IPS DF 4.7 (cell line): ENCODE measurements at regions not wholly inside any gene's neighbourhood (a gene's known extent, or its start where the extent isn't known, plus 50 kb on each side); places are given as distances from the start of the nearest gene placed in this dataset.

ENCODE experiments used
- DNase-seq: peaks from one replicate; pipeline ENCODE4 v3.0.0-alpha.2; 2013; ENCODE audit warnings: low spot score; ENCODE audit errors: extremely low read depth

DNA sequence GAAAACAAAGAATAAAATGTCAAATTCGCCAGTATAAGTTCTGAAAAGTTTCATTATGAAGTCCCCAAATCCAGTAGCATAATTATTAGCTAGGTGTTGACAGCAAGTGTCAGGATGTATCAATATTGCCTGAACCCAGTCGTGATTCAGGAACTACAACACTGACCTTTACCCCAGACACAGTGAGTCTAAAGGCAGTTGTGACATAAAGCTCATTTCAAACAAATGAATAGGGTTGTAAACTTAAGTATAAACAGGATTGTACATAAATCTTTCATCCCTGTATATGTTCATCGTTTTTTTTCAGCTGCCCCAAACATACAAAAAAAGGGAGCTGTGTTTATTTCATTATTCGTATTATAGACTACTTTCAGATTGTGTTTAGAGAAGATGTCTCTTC lies 385.7 kb downstream of the PLK2 start:
- DNase-seq: no peak

- DNase-seq: no peak
These were observed 386.6 kb downstream of the PLK2 start for GRCh38 chr5:58073243-58073642.

DNA sequence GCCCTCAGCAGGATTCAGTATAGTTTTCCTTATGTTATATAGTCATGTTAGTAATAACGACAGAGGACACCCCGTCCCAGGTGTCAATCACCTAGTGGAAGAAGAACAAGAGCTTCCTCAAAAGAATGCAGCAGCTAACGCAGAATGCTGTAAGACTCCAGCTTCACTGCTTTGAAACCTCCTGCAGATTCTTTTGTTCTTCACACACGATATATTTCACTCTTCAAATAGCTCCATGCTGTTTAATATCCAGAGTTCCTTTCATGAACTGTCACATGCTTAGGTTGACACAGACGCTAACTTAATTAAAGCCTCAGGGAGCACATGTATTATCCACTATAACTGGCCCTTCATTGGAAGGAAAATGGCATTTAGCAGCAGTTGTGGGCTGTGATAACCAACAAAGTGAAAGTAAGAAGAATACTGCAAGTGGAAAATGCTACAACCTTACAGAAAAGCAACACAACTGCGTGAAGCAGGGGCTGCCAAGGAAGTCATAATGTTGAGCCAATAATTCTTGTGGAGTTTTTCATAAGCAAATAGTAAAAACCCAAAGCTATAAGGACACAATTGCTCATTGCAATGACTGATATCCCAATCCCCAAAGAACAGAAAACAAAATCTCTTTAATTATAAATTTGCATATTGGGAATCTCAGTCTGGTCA lies 387.5 kb downstream of the PLK2 start:
- DNase-seq: no peak

GRCh38 chr5:58071566-58071965 lies 388.3 kb downstream of the PLK2 start:
- no peak for DNase-seq

- no peak for DNase-seq
These were observed 390.0 kb downstream of the PLK2 start for GRCh38 chr5:58069846-58070245.

DNA sequence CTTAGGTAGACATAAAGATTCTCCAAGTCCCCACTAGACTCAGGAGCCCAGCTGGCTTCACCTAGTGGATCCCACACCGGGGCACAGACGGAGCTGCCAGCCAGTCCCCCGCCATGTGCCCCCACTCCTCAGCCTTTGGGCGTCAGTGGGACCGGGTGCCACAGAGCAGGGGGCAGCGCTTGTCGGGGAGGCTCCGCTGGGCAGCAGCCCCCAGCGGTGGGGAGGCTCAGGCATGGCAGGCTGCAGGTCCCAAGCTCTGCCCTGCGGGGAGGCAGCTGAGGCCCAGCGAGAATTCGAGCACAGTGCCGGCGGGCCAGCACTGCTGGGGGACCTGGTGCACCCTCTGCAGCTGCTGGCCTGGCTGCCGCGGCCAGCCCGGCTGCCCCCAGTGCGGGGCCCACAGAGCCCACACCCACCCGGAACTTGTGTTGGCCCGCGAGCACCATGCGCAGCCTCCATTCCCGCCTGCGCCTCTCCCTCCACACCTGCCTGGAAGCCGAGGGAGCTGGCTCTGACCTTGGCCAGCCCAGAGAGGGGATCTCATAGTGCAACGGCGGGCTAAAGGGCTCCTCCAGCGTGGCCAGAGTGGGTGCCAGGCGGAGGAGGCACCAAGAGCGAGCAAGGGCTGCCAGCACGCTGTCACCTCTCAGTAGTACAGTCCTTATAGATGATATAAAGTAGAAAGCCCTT lies 390.7 kb downstream of the PLK2 start:
- DNase-seq: no peak

- DNase-seq: no peak
These were observed 393.3 kb downstream of the PLK2 start for GRCh38 chr5:58066557-58066956.

- DNase-seq: no peak
These were observed 393.8 kb downstream of the PLK2 start for GRCh38 chr5:58066076-58066475.

DNA sequence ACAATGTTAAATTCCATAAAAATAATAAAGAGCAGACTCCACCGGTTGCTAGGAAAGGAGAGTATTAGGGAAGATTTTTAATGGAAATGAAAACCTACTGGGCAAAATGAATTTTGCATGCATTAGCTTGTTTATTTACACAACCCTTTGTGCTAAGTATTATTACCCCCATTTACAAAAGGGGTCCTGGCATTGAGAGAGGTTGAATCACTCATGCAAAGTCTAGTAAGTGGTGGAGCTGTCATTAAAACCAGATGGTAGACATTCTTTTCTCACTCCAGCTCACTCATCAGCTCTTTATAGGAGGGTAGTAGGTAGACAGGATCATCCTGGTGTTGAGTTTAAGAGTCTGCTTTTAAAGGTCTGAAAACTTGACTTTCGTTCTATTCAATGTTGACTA lies 395.1 kb downstream of the PLK2 start:
- DNase-seq: no peak

GRCh38 chr5:58060996-58061395 lies 398.9 kb downstream of the PLK2 start:
- DNase-seq: no peak

DNA sequence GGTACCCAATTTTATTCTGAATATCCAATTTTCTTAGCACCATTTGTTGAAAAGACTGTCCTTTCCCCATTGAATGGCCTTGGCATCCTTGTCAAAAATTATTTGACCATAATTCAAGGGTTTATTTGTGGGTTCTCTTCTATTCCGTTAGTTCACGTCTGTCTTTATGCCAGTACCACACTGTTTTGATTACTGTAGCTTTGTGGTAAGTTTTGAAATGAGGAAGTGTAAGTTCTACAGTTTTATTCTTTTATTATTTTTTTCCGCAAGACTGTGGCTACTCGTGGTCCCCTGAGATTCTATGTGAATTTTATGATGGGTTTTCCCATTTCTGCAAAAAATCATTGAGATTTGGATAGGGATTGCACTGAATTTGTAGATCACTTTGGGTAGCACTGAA lies 402.6 kb downstream of the PLK2 start:
- DNase-seq: no peak

DNA sequence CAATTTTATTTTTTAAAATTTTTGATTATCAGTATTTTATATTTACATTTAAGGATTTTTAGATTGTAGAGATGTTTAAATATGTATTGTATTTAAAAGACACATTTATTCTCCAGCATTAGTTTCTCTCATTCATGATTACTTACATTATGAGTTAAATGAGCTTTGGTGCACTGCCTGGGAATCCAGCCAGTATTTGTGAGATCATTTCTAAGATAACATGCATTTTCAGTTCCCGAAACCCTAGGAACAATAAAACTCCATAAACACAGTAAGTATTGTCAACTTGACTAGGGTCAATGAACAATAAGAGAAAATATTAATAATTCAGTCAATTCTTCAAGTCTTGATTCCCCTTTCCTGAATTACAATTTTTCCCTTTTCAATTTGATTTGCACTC lies 403.3 kb downstream of the PLK2 start:
- no peak for DNase-seq

GRCh38 chr5:58054018-58054417 lies 405.9 kb downstream of the PLK2 start:
- DNase-seq: no peak

- DNase-seq: no peak
These were observed 410.9 kb downstream of the PLK2 start for GRCh38 chr5:58048954-58049353.

DNA sequence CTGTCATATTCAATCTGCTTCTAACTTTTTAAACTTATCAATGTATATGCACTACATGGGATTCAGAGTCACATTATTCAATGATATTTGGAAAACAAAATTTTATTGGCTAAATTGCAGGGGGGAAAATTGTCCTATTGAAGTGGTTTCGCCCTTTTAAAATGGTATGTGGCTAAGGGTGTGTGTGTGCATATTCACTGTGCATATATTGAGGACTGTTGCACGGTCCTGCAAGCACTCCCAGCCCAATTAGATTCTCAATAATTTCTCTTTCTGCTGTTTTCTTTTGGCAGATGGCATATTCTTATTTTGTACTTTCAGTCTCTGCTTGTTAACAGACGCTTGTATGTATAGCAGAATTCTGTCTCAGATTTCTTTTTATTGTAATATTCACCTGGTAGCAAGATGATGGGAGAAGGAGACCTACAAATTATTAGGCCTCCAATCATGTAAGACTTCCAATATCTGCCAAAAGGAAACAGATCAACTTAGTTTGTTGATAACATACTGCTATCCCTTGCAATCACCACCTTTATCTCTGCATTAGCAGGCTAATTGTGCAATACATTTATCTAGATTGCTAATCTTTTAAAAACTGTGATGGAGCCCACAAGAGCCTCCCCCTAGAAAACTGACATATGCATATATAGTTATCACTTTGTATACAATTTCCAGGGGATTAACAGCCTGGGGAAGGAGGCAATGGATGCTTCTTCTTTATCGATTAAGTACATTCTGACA lies 411.5 kb downstream of the PLK2 start:
- no peak for DNase-seq

DNA sequence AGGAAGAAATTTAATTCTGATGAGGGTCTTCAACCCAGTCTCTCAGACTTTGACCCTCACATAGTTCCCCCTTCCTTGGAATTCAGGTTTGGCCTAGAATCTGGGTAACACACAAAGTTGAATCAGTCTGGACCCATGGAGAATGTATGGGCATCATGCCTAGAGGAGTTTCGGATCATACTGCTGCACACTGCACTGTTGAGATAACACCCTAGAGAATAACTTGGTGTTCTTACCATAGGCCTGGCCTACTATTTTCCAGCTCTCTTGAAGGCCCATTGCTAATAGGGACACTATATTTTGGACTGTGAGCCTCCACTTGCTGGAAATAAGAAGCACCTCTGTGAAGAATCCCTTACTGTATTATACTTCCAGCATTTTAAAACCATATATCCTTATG lies 413.5 kb downstream of the PLK2 start:
- no peak for DNase-seq

DNA sequence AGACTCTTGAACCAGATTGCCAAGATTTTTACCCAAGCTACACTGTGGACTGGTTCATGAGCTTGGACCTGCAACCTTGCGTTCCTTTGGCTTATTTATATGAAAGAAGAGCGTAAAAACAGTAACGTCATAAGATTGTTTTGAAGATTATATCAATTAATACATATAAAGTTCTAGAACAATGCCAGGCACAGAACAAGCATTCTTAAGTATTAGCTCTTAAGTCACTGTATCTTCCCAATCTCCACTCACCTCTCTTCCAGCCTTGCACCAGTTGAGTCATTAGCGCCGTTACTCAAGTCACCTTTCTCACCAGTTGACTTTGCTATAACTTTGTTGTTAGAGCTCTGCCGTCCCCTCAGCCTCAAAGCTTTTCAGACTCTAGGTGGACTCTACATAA lies 415.7 kb downstream of the PLK2 start:
- DNase-seq: no peak

DNA sequence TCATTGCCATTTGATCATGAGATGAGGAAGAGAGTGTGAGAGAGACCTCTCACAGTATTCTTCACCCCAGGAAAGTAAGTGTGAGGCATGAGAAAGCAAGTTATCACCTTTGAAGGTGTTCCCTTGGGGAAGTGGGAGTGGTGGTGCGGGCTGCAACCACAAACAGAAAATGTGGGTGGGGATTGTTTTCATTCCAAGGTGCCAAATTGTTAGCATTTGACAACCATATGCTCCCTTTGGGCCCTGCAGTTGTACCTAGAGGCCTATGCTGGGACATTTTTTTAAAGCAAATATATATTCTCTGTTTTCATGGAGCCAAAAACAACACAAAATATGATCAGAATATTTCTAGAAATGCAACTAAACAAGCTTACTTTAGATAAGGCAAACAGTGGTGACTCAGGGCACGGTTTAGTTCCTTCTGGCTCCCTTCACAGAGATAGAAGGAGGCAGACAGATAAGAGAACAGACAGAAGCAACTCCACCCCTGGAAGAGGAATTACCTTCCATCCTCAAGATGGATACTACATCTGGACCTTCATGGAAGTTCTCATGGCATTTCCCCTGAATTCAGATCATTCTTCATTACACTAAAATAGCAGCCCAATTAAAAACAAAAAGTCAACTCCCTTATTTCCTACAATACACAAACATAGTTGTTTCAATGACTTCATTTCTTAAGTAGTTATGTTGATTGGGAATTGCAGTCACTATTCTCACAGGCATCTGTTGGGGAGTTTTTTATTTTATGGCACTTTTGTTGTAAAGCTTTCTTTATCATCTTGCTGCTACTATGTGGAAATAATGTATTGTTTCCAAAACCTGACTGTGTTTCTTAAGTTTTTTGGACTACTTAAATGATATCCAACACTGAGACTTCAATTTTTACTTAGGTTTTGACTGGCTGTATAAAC lies 416.6 kb downstream of the PLK2 start:
- no peak for DNase-seq

GRCh38 chr5:58041884-58042283 lies 418.0 kb downstream of the PLK2 start:
- no peak for DNase-seq

- DNase-seq: no peak
These were observed 419.0 kb downstream of the PLK2 start for GRCh38 chr5:58040846-58041245.

GRCh38 chr5:58040044-58040443 lies 419.8 kb downstream of the PLK2 start:
- DNase-seq: no peak

DNA sequence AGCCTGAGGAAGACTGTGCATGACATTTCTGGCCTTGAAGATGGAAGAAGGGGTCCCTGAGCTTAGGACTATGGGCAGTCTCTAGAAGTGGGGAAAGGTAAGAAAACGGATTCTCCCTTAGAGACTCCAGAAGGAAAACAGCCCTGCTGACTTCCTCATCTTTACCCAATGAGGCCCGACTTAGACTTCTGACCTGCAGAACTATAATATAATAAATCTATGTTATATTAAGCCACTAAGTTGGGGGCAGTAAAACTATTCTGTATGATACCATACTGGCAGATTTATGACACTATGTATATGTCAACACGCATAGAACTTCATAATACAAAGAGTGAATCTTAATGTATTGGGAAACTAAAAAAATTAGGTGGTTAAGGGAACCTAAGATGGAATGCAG lies 422.0 kb downstream of the PLK2 start:
- DNase-seq: no peak
